PC-9 (cell line): ENCODE measurements at regions not wholly inside any gene's neighbourhood (a gene's known extent, or its start where the extent isn't known, plus 50 kb on each side); places are given as distances from the start of the nearest gene placed in this dataset.

Experiments
- CTCF ChIP-seq: fragments of 200-600 bp; sonication (generic); conservative IDR thresholded peaks from 2 replicates; pipeline ENCODE4 v1.6.1; 2017; ENCODE audit warnings: mixed run types, antibody characterized with exemption, mild to moderate bottlenecking, moderate library complexity
- EZH2 ChIP-seq: fragments of 200-600 bp; sonication (generic); IDR thresholded peaks from 2 replicates; pipeline ENCODE4 v1.8.0; 2017; ENCODE audit warnings: antibody characterized with exemption, low read depth

GRCh38 chr12:111105294-111105693 lies 184.9 kb upstream of the MYL2 start:
- TF ChIP-seq CTCF (no peak), EZH2 (no peak)
